Astrocyte of the cerebellum (primary cell): ENCODE measurements at regions not wholly inside any gene's neighbourhood (a gene's known extent, or its start where the extent isn't known, plus 50 kb on each side); places are given as distances from the start of the nearest gene placed in this dataset.

ENCODE experiments used
- DNase-seq: peaks from one replicate; pipeline ENCODE4 v3.0.0-alpha.2; 2011; ENCODE audit warnings: low read depth
- H3K4me3 ChIP-seq: 2 replicates; pipeline ENCODE4 v1.5.1; 2011; ENCODE audit warnings: mild to moderate bottlenecking, low read depth, low read length, moderate library complexity
- CTCF ChIP-seq: IDR thresholded peaks from 2 replicates; pipeline ENCODE4 v1.5.1; 2012; ENCODE audit warnings: low read length, low read depth, moderate library complexity, mild to moderate bottlenecking; ENCODE audit errors: missing control alignments
- in situ Hi-C: cut with HindIII; loops from 2 replicates; pipeline ENCODE4 v1.10.0; 2017; ENCODE audit warnings: low sequenced_read_pairs

GRCh38 chr1:73097917-73098316, 815.6 kb upstream of the NEGR1 start:
- no peak overlapping the region for H3K4me3 ChIP-seq
- in situ Hi-C loops = no loop called here
- DNase-seq = no peak
- TF ChIP-seq CTCF = no peak

- H3K4me3 ChIP-seq = no peak overlapping the region
- in situ Hi-C loops = no loop called here
- TF ChIP-seq CTCF = no peak
- no peak for DNase-seq
These were observed 814.5 kb upstream of the NEGR1 start for GRCh38 chr1:73096841-73097240.

GRCh38 chr1:73092383-73092782, 810.0 kb upstream of the NEGR1 start:
- DNase-seq = no peak
- in situ Hi-C loops = no loop called here
- H3K4me3 ChIP-seq = no peak overlapping the region
- no peak for TF ChIP-seq CTCF

- in situ Hi-C loops = no loop called here
These were observed 784.5 kb upstream of the NEGR1 start for GRCh38 chr1:73066866-73067265.

GRCh38 chr1:73065339-73066041, 783.2 kb upstream of the NEGR1 start:
- in situ Hi-C loops = no loop called here
- DNase-seq = no peak
- no peak overlapping the region for H3K4me3 ChIP-seq
- no peak for TF ChIP-seq CTCF

More at GRCh38 chr1:73066866-73067265, 784.5 kb upstream of the NEGR1 start:
- TF ChIP-seq CTCF = no peak
- no peak overlapping the region for H3K4me3 ChIP-seq
- no peak for DNase-seq

- in situ Hi-C loops = no loop called here
- DNase-seq = no peak
- no peak overlapping the region for H3K4me3 ChIP-seq
- no peak for TF ChIP-seq CTCF
These were observed 774.5 kb upstream of the NEGR1 start for GRCh38 chr1:73056826-73057225.
